Activated effector memory CD4-positive, alpha-beta T cell treated with anti-CD3 and anti-CD28 coated beads, Interleukin-2, amount 50 U/mL, for 16 hours (primary cell): ENCODE measurements at regions not wholly inside any gene's neighbourhood (a gene's known extent, or its start where the extent isn't known, plus 50 kb on each side); places are given as distances from the start of the nearest gene placed in this dataset.
"Not testable (repeated sequence)": the region's sequence is repeated elsewhere in the genome, so short reads cannot be mapped to it uniquely, and the experiment has no call there.

ENCODE experiments used
- DNase-seq: peaks from one replicate; pipeline ENCODE4 v3.0.0-alpha.2; 2020

- no peak for DNase-seq
Measured at GRCh38 chr11:119586181-119586580, 142.8 kb downstream of the NECTIN1 start.

DNA sequence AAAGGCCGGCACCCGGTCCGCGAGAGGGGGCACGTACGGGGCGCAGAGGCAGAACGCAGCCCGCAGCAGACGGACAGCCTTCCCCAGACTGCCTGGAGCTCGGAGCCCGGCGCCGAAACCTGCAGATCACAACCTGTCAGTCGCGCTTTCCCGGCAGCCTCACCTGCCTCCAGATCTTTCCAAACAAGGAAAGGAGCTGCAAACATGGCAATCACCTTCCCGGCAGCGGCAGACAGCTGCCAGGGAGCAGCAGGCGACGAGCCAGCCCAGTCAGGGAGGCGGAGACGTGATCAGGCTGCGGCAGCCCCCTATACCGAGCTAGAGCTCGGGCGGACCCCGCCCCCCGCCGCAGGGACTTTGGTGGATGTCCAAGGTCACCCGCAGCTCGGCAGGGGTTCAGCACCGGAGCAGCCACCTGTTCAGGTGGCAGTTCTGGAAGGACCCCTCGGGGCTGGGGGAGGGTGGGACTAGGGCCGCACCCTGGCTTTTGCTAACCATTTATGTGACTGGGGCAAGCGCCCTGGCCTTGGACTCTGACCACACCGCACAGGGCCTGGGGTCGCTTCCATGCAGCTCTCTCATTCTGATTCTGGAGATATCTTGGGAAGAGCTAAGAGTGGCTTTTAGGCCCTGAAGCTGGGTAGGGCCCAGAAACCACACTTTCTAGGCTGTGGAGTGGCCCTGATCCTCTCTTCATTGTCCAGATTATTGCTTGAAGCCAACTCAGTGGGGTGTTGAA lies 143.8 kb downstream of the NECTIN1 start:
- no peak for DNase-seq

DNA sequence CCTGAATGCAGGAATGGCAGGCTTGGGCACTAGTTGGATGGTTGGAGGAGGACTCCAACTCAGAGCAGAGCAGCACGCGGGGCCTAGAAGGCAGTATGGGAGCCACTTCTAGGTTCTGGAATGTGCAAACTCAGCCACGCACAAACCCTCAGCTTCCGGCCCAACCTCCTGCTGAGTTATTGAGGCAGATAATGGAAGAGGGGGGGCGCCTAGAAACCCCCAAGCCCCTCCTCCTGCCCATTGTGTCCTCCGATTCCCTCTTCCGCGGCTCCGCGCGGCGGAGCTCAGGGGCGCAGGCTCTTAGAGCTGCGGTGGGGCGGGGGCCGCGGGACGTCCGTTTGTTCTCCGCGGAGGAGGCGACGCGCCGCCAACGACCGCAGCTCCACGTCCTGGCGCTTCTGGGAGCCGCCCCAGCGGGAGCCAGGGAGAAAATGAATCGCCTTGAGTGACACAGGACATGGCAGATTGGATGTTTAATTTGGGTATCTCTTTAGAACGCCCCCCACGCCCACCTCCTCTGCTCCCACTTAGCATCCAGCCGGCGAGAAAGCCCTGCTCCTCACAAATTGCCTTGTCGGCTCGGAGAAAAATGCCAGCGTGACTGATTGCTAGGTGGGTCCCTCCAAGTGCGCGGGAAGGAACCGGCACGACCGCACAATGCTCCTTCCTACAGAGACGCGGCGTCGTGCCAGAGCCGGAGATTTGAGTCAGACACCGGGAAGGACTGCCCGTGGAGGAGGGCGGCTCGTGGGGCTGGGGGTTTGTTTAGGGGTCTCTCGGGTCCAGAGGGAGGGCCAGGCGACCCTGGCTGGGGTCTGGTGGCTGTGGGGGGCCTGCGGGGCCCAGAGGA lies 144.6 kb downstream of the NECTIN1 start:
- DNase-seq, result no peak

GRCh38 chr11:119583585-119583984 lies 145.4 kb downstream of the NECTIN1 start:
- no peak for DNase-seq

DNA sequence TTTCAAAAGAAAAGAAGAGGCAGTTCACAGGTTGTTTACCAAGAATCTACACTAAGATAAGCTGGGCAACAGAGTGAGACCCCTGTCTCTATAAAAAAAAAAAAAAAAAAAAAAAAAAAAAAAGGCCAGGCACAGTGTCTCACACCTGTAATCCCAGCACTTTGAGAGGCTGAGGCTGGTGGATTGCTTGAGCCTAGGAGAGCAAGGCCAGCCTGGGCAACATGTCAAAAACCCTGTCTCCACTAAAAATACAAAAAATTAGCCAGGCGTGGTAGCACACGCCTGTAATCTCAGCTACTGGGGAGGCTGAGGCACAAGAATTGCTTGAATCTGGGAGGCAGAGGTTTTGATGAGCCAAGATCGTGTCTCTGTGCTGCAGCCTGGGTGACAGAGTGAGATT lies 147.6 kb downstream of the NECTIN1 start:
- not testable (repeated sequence) for DNase-seq

GRCh38 chr11:119580751-119581150 lies 148.2 kb downstream of the NECTIN1 start:
- DNase-seq, result no peak

GRCh38 chr11:119580081-119580480 lies 148.9 kb downstream of the NECTIN1 start:
- no peak for DNase-seq

DNA sequence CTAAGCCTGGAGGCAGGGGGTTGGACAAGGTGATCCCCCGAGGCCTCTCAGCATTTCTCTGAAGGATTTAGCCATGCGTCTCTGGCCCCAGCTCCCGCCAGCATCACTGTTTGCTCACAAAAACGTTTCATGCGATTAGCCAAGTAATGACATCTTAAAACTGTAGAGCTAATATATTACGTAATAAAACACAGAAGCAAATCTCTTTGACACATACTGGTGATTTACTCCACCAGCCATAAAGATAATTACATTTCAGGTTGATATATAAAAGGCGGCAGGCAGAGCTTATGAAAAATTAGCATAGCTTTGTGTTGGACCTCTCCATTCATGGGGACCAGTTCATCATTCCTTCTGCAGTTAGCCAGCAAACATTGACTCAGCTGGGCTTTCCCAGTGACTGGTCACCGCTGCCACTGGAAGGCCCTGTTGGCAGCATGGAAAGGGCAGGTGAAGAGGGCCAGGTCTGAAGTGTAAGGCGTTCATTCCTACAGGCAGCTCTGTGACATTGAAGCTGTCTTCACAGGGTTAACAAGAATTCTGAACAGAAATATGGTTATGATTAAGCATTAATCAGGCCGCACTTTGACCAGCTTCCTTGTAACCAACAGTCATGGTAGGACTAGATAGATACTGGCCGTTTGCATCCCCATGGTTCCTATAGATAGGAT lies 150.3 kb downstream of the NECTIN1 start:
- DNase-seq, result no peak

GRCh38 chr11:119573858-119574257 lies 150.9 kb upstream of the THY1 start:
- DNase-seq, result no peak

GRCh38 chr11:119572481-119573424 lies 149.8 kb upstream of the THY1 start:
- DNase-seq, result no peak

- no peak for DNase-seq
Measured at GRCh38 chr11:119571311-119571710, 148.3 kb upstream of the THY1 start.

DNA sequence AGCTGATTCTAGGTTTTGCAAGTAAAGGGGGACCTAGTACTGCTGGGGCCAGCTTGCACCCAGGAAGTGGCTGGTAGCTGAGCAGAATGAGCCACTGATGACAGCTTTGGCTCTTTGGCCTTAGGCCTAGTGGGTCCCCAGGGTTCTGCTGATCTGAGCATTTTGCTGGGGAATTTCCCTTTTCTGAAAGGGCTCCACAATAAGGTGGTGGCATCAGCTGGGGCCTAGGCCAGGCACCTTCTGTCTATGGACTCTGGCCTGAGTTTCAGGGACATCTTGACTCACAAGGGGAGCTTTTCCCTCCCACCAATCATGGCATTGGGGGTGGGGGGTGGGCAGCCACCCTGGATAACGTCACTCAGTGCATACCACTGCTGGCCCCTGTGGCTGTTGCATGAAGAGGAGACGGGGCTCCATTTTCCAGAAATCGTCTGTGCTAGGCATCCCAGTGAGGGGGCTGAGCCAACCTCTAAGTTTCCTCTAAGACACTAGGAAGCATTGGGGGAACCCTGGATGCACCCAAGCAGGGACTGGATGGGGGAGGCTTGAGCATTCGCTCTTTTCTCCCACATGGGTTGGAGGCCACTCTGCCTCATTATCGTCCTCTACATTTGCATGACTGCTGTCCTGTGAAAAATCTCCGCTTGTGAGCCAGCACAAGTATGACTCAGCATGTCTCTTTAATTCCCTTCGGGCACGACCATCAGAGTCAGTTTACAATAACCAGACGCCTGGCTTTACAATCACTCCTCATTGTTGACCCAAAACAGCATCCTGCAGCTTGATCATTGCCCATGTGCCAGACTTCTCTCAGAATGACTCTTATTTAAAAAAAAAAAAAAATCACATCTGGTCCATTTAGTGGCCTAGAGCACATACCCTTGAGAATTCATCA lies 145.0 kb upstream of the THY1 start:
- DNase-seq, result no peak

- no peak for DNase-seq
Measured at GRCh38 chr11:119566319-119566718, 143.3 kb upstream of the THY1 start.

DNA sequence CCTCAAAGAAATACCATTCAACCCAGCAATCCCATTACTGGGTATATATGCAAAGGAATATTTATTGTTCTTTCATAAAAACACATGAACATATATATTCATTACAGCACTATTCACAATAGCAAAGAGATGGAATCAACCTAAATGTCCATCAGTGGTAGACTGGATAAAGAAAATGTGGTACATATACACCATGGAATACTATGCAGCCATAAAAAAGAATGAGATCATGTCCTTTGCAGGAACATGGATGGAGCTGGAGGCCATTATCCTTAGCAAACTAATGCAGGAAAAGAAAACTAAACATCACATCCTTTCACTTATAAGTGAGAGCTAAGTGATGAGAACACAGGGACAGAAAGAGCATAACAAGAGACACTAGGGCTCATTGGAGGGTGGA lies 142.7 kb upstream of the THY1 start:
- DNase-seq, result not testable (repeated sequence)

GRCh38 chr11:119560961-119561360 lies 138.0 kb upstream of the THY1 start:
- DNase-seq, result no peak

DNA sequence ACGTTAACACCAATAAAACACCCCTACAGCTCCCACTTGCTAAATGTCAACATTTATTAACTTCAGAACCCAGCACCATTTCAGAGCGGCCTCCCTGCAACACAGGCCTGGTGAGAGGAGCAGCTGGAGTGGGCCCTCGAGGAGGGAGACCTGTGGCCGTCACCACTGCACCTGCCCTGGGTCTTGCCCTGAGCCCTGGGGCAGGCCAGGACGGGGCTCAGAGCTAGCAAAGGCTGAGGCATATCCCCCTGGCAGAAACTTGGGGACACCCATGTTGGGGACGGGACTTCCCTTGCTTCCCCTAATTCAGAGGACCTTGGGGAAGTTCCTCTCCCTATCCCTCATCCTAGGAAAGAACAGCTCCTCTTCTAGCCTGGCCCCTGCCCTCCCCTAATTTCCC lies 137.3 kb upstream of the THY1 start:
- no peak for DNase-seq

- DNase-seq, result no peak
Measured at GRCh38 chr11:119552106-119552485, 129.1 kb upstream of the THY1 start.

GRCh38 chr11:119551420-119552105 lies 128.6 kb upstream of the THY1 start:
- DNase-seq, result no peak

- no peak for DNase-seq
Measured at GRCh38 chr11:119550053-119550752, 127.2 kb upstream of the THY1 start.

GRCh38 chr11:119547511-119547910 lies 124.5 kb upstream of the THY1 start:
- DNase-seq, result no peak
